Duodenal mucosa (tissue), 2 donors: ENCODE measurements at regions not wholly inside any gene's neighbourhood (a gene's known extent, or its start where the extent isn't known, plus 50 kb on each side); places are given as distances from the start of the nearest gene placed in this dataset.

Experiments
- H3K27ac ChIP-seq: one replicate; pipeline ENCODE4 v1.7.0; 2013; ENCODE audit warnings: low read depth, low read length
- H3K27me3 ChIP-seq, 2 donors: one replicate each; pipeline ENCODE4 v1.7.0; 2013; ENCODE audit warnings: low read length in 2 of 2, control low read depth in 1 of 2; ENCODE audit not compliant: insufficient read depth in 2 of 2, control insufficient read depth in 1 of 2
- H3K36me3 ChIP-seq, 2 donors: one replicate each; pipeline ENCODE4 v1.7.0; 2013; ENCODE audit warnings: low read length in 2 of 2, control low read depth in 1 of 2; ENCODE audit not compliant: insufficient read depth in 2 of 2, control insufficient read depth in 1 of 2
- H3K4me1 ChIP-seq, 2 donors: one replicate each; pipeline ENCODE4 v1.7.0; 2013; ENCODE audit warnings: low read length in 2 of 2, control low read depth in 1 of 2; ENCODE audit not compliant: insufficient read depth in 2 of 2, control insufficient read depth in 1 of 2
- H3K4me3 ChIP-seq, 2 donors: one replicate each; pipeline ENCODE4 v1.7.0; 2013; ENCODE audit warnings: low read length in 2 of 2, low read depth in 1 of 2
- H3K9ac ChIP-seq, 2 donors: one replicate each; pipeline ENCODE4 v1.7.0; 2013; ENCODE audit warnings: low read length in 2 of 2, low read depth in 1 of 2
- H3K9me3 ChIP-seq, 2 donors: one replicate each; pipeline ENCODE4 v1.7.0; 2013; ENCODE audit warnings: low read length in 2 of 2, control low read depth in 1 of 2; ENCODE audit not compliant: control insufficient read depth in 1 of 2

DNA sequence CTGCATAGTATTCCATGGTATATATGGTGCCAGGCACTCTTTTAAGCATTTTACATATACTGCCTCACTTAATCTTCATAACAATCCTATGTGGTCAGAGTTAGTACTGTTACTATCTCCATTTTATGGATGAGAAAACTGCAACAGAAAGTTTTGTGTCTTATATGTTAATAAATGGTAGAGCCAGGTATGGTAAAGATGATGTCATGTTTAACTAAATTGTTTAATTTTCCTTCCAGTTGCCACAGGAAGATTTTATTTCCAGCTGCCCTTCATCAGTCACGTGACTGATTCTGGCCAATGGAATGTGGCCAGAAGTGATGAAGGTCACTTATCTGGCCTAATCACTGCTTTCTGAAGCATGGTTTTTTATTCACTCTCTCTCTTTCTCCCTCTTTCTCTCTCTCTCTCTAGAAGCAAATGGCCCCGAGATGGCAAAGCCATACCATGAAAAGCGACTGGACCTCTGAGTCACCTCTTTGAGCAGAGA is 75.7 kb upstream of the BTBD3 start:
- no peak overlapping the region for H3K9ac ChIP-seq
- no peaks in the 10 kb centered on the region for H3K9me3 ChIP-seq
- H3K27ac ChIP-seq: no peak overlapping the region
- H3K4me1 ChIP-seq: no peaks in the 10 kb centered on the region
- no peaks in the 10 kb centered on the region for H3K36me3 ChIP-seq
- H3K4me3 ChIP-seq: no peak overlapping the region
- no peaks in the 10 kb centered on the region for H3K27me3 ChIP-seq

DNA sequence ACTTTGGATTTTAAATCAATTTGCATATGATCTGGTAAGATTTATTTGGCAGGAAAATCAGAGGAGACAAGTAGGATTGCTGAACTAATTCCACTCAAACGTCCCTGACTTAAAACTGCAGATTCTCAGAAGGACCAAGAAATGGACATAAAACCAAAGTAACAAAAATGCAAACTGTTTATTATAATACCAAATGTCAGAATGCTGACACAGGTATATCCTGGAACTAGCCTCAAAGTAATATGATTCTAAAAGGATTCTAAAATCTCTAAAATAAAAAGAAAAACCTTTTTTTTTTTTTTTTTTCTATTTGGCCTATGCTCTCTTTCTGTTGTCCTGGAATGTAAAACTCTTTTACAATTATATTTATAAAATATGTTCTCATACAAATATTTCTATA is 74.4 kb upstream of the BTBD3 start:
- Histone ChIP-seq H3K9me3 (no peaks in the 10 kb centered on the region), H3K27me3 (no peaks in the 10 kb centered on the region), H3K9ac (no peak overlapping the region), H3K36me3 (no peaks in the 10 kb centered on the region), H3K4me3 (no peak overlapping the region), H3K27ac (no peak overlapping the region), H3K4me1 (no peaks in the 10 kb centered on the region)

DNA sequence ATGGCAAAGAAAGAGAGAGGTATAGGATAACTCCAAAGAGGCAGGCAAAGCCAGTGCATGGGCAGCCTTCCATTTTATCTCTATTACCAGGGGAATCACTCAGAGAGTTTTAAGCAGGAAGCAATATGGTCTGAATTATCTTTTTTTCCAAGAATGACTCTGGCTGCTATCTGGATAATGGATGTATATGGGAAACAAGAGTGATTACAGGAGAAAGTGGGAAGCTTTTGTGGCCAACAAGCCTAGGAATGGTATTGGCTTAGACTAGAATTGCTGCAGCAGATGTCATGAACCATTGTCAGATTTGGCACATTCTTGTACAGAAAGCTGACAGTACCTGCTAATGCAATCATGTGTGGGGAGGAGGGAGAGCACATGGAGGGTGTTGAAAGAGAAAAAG is 73.0 kb upstream of the BTBD3 start:
- H3K27ac ChIP-seq: no peak overlapping the region
- H3K4me3 ChIP-seq: no peak overlapping the region
- H3K27me3 ChIP-seq: no peaks in the 10 kb centered on the region
- H3K36me3 ChIP-seq: no peaks in the 10 kb centered on the region
- no peaks in the 10 kb centered on the region for H3K4me1 ChIP-seq
- H3K9me3 ChIP-seq: no peaks in the 10 kb centered on the region
- H3K9ac ChIP-seq: no peak overlapping the region

DNA sequence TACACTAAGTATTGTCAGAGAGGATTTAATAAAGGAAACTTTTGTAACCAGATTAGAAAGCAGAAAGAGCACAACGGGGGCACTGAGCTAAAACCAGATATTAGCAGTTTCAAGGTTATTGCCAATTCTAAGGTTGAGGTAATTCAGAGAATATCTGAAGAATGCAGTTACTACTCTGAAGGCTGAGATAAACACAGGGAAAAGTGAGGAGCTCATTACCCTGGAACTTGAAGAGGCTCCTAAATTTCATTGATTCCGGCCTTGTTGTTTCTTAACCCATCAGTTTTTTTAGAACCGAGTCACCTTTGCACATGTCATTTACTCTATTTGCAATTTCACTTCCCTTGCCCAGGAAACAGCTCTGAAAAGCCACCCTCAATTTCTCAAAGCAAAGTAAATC is 72.4 kb upstream of the BTBD3 start:
- no peaks in the 10 kb centered on the region for H3K9me3 ChIP-seq
- no peaks in the 10 kb centered on the region for H3K27me3 ChIP-seq
- H3K4me3 ChIP-seq: no peak overlapping the region
- H3K4me1 ChIP-seq: no peaks in the 10 kb centered on the region
- no peak overlapping the region for H3K27ac ChIP-seq
- no peaks in the 10 kb centered on the region for H3K36me3 ChIP-seq
- no peak overlapping the region for H3K9ac ChIP-seq

DNA sequence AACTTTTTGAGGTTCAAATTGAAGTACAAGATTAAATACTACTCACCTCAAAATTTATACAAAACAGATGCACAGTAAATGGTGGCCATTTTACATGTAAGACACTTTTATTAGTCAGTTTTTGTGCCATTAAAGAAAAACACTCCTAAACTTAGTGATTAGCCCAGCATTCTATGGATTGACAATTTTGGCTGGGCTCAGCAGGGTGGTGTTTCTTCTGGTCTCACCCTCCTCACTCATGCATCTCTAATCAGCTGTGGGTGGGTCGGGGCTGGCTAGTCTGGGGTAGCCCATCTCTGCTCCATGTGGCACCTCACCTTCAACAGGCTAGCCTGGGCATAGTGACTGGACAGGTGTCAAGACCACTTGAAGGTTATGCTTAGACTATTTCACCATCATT is 71.6 kb upstream of the BTBD3 start:
- Histone ChIP-seq H3K9ac (no peak overlapping the region), H3K36me3 (no peaks in the 10 kb centered on the region), H3K4me1 (no peaks in the 10 kb centered on the region), H3K4me3 (no peak overlapping the region), H3K27ac (no peak overlapping the region), H3K27me3 (no peaks in the 10 kb centered on the region), H3K9me3 (no peaks in the 10 kb centered on the region)

DNA sequence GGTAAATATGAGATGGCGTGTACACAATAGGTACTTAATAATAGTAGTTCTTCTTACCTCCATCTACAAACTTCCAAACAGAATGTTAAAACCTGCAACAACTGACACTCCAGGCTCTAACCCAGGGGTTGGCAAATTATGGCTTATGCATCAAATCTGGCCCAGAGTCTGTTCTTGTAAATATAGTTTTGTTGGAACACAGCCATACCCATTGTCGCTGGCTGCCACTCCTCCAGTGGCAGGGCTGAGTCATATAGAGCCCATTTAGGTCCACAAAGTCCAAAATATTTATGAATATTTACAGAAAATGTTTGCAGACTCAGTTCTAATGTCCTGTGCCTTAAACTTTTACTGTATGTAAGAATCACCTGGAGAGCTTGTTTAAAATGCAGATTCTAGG is 69.9 kb upstream of the BTBD3 start:
- Histone ChIP-seq H3K9me3 (no peaks in the 10 kb centered on the region), H3K4me3 (no peak overlapping the region), H3K9ac (no peak overlapping the region), H3K27me3 (no peaks in the 10 kb centered on the region), H3K36me3 (no peaks in the 10 kb centered on the region), H3K4me1 (no peaks in the 10 kb centered on the region), H3K27ac (no peak overlapping the region)

DNA sequence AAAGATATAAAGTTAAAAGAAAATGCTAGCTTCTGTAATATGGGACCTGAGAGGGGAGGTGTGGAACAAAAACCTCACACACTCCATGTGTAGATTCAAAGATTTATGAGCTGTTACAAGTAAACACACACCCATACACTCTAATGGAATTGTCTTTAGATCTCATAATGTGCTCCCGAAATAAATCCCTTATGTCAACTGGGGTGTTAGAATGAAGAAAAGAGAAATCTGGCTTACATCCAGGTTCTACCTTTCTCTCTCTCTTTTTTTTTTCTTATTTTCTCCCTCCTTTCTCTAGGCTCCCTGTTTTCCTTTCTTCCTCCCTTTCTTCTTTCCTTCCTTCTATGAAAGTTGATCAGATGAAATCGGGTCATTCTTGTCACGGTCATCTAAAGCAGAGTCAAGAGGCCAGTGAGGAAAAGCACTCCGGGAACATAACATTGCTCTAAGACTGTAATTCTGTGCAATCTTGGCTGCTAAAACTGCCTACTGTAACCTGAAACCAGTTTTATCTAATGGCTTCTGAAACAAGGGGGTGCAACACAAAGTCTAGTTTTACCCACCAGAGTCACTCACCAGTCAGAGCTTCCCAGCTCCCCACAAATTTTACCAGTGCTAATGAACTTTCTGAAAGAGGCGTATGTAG is 68.3 kb upstream of the BTBD3 start:
- Histone ChIP-seq H3K36me3 (no peaks in the 10 kb centered on the region), H3K9ac (no peak overlapping the region), H3K4me1 (no peaks in the 10 kb centered on the region), H3K4me3 (no peak overlapping the region), H3K27me3 (no peaks in the 10 kb centered on the region), H3K9me3 (no peaks in the 10 kb centered on the region), H3K27ac (no peak overlapping the region)

DNA sequence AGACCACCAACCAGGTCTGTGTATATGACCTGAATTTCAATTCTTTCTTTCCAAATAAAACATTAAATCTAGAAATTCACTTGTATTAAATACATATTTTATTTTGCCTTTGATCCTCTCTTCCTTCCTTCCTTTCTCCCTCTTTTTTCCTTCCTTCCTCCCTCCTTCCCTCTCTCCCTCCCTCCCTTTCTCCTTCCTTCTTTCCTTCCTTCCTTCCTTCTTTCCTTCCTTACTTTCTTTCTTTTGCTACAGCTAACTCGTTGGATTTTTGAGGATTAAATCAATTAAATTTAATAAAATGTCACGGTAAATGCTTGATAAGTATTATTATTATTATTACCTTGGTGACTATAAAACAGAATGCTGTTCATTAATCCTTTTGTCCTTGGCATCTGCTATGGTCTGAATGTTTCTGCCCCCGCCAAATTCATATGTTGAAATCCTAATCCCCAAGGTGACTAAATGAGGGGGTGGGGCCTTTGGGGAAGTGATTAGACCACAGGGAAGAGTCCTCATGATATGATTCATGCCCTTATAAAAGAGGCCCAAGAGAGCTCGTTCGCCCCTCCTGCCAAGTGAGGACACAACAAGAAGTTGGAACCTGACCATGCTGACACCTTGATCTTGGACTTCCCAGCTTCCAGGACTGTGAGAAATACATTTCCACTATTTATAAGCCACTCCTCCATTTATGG is 67.6 kb upstream of the BTBD3 start:
- Histone ChIP-seq H3K9me3 (no peaks in the 10 kb centered on the region), H3K27me3 (no peaks in the 10 kb centered on the region), H3K4me3 (no peak overlapping the region), H3K36me3 (no peaks in the 10 kb centered on the region), H3K4me1 (no peaks in the 10 kb centered on the region), H3K27ac (no peak overlapping the region), H3K9ac (no peak overlapping the region)

DNA sequence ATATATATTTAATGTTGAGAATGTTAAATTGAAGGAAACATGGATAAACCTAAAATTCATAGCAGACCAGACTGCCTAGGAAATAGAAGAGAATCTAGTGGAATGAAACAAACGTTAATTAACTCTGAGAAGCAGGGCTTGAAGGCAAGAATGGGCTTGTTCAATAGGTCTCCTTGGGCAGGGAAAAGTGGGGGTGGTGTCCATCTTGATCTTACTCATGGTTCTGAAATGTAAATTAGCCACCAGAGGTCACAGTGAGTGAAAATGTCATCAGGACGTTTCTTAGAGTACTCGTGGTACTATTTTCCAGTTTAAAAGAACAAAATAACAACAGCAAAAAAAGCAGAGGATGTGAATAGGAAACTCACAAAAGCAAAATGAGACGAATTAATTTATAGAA is 66.8 kb upstream of the BTBD3 start:
- no peaks in the 10 kb centered on the region for H3K4me1 ChIP-seq
- no peaks in the 10 kb centered on the region for H3K36me3 ChIP-seq
- no peak overlapping the region for H3K9ac ChIP-seq
- H3K4me3 ChIP-seq: no peak overlapping the region
- H3K27me3 ChIP-seq: no peaks in the 10 kb centered on the region
- no peaks in the 10 kb centered on the region for H3K9me3 ChIP-seq
- no peak overlapping the region for H3K27ac ChIP-seq

DNA sequence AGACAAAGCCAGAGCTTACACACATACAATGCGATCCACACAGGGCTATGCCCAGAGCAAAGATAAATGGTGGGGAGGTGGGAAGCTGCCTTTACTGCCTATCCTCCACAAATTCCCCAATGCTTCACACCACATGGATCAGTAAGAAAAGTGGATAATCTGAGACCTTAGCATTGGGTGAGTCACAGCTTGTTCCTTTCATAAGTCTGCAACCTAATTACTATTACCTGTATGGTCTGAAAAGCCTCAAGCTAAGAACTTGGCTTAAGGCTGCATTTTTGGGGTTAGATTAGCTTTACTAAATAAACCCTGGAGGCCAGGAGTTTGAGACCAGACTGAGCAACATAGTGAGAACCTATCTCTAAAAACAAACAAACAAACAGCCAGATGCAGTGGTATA is 66.0 kb upstream of the BTBD3 start:
- H3K27ac ChIP-seq: no peak overlapping the region

More for the DNA sequence above, 66.0 kb upstream of the BTBD3 start:
- no peaks in the 10 kb centered on the region for H3K9me3 ChIP-seq
- H3K9ac ChIP-seq: no peak overlapping the region
- H3K4me1 ChIP-seq: no peaks in the 10 kb centered on the region
- H3K4me3 ChIP-seq: no peak overlapping the region
- no peaks in the 10 kb centered on the region for H3K36me3 ChIP-seq
- no peaks in the 10 kb centered on the region for H3K27me3 ChIP-seq
